ENCODE measurements at regions not wholly inside any gene's neighbourhood (a gene's known extent, or its start where the extent isn't known, plus 50 kb on each side); places are given as distances from the start of the nearest gene placed in this dataset.

GRCh38 chr18:22355598-22355997 lies 62.1 kb downstream of the CTAGE1 start:
- no peak for DNase-seq (ENCODE audit: low read depth)

- DNase-seq (ENCODE audit: low read depth): no peak
These were observed 62.6 kb downstream of the CTAGE1 start for GRCh38 chr18:22355069-22355468.

GRCh38 chr18:22349966-22350365 lies 67.7 kb downstream of the CTAGE1 start:
- no peak for DNase-seq (ENCODE audit: low read depth)

GRCh38 chr18:22349317-22349898 lies 68.3 kb downstream of the CTAGE1 start:
- DNase-seq (ENCODE audit: low read depth): no peak

- no peak for DNase-seq (ENCODE audit: low read depth)
These were observed 69.0 kb downstream of the CTAGE1 start for GRCh38 chr18:22348521-22349316.

GRCh38 chr18:22347606-22348511 lies 69.9 kb downstream of the CTAGE1 start:
- DNase-seq (ENCODE audit: low read depth): no peak

- no peak for DNase-seq (ENCODE audit: low read depth)
These were observed 70.6 kb downstream of the CTAGE1 start for GRCh38 chr18:22346953-22347605.

- DNase-seq (ENCODE audit: low read depth): no peak
These were observed 71.2 kb downstream of the CTAGE1 start for GRCh38 chr18:22346401-22346952.

GRCh38 chr18:22345718-22346117 lies 72.0 kb downstream of the CTAGE1 start:
- no peak for DNase-seq (ENCODE audit: low read depth)

- no peak for DNase-seq (ENCODE audit: low read depth)
These were observed 72.6 kb downstream of the CTAGE1 start for GRCh38 chr18:22344908-22345670.

GRCh38 chr18:22344445-22344844 lies 73.3 kb downstream of the CTAGE1 start:
- no peak for DNase-seq (ENCODE audit: low read depth)

GRCh38 chr18:22343613-22344012 lies 74.1 kb downstream of the CTAGE1 start:
- DNase-seq (ENCODE audit: low read depth): no peak

GRCh38 chr18:22342625-22343024 lies 75.1 kb downstream of the CTAGE1 start:
- DNase-seq (ENCODE audit: low read depth): no peak

- no peak for DNase-seq (ENCODE audit: low read depth)
These were observed 77.4 kb downstream of the CTAGE1 start for GRCh38 chr18:22340331-22340730.

- no peak for DNase-seq (ENCODE audit: low read depth)
These were observed 77.8 kb downstream of the CTAGE1 start for GRCh38 chr18:22339913-22340312.

GRCh38 chr18:22337833-22338232 lies 79.9 kb downstream of the CTAGE1 start:
- DNase-seq (ENCODE audit: low read depth): no peak

- no peak for DNase-seq (ENCODE audit: low read depth)
These were observed 80.4 kb downstream of the CTAGE1 start for GRCh38 chr18:22337306-22337705.

- no peak for DNase-seq (ENCODE audit: low read depth)
These were observed 81.3 kb downstream of the CTAGE1 start for GRCh38 chr18:22336406-22336805.

GRCh38 chr18:22335731-22336198 lies 82.0 kb downstream of the CTAGE1 start:
- no peak for DNase-seq (ENCODE audit: low read depth)

- no peak for DNase-seq (ENCODE audit: low read depth)
These were observed 83.1 kb downstream of the CTAGE1 start for GRCh38 chr18:22334567-22334966.

GRCh38 chr18:22332590-22332989 lies 85.1 kb downstream of the CTAGE1 start:
- DNase-seq (ENCODE audit: low read depth): no peak
